ENCODE measurements at regions not wholly inside any gene's neighbourhood (a gene's known extent, or its start where the extent isn't known, plus 50 kb on each side); places are given as distances from the start of the nearest gene placed in this dataset.

GRCh38 chr7:89607792-89608191, 546.5 kb upstream of the STEAP1 start:
- TF ChIP-seq POLR2A (IDR thresholded peaks at IDR 0.05) (no peak), CTCF (IDR thresholded peaks at IDR 0.05) (no peak)

Measured in heart left ventricle (tissue), 13 donors.